NB4 (cell line): ENCODE measurements at regions not wholly inside any gene's neighbourhood (a gene's known extent, or its start where the extent isn't known, plus 50 kb on each side); places are given as distances from the start of the nearest gene placed in this dataset.

ENCODE experiments used
- DNase-seq: peaks from one replicate; pipeline ENCODE4 v3.0.0; 2010; ENCODE audit warnings: low read depth
- H3K4me3 ChIP-seq: one replicate; pipeline ENCODE4 v1.5.1; 2011; ENCODE audit warnings: mild to moderate bottlenecking, low read depth, low read length, moderate library complexity
- MYC ChIP-seq: IDR thresholded peaks from 2 replicates; pipeline ENCODE4 v1.6.1; 2011; ENCODE audit warnings: low read depth, low read length
- POLR2A ChIP-seq: IDR thresholded peaks from 2 replicates; pipeline ENCODE4 v1.6.1; 2011; ENCODE audit warnings: mild to moderate bottlenecking; ENCODE audit not compliant: insufficient read length; ENCODE audit errors: extremely low read depth
- TF ChIP-seq, protein P1 (sequence below): IDR thresholded peaks from 2 replicates; pipeline ENCODE4 v1.6.1; 2011; ENCODE audit warnings: low read depth, low read length
- TF ChIP-seq, protein P2 (sequence below): IDR thresholded peaks from one replicate; pipeline ENCODE4 v1.5.1; 2012; ENCODE audit warnings: low read depth, low read length

GRCh38 chrX:94511564-94511963 is 837.6 kb downstream of the FAM133A start:
- no peak overlapping the region for H3K4me3 ChIP-seq
- no peak for DNase-seq
- TF ChIP-seq, protein P1, sequence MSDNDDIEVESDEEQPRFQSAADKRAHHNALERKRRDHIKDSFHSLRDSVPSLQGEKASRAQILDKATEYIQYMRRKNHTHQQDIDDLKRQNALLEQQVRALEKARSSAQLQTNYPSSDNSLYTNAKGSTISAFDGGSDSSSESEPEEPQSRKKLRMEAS, result no peak
- TF ChIP-seq POLR2A (no peak), MYC (no peak)
- TF ChIP-seq, protein P2, sequence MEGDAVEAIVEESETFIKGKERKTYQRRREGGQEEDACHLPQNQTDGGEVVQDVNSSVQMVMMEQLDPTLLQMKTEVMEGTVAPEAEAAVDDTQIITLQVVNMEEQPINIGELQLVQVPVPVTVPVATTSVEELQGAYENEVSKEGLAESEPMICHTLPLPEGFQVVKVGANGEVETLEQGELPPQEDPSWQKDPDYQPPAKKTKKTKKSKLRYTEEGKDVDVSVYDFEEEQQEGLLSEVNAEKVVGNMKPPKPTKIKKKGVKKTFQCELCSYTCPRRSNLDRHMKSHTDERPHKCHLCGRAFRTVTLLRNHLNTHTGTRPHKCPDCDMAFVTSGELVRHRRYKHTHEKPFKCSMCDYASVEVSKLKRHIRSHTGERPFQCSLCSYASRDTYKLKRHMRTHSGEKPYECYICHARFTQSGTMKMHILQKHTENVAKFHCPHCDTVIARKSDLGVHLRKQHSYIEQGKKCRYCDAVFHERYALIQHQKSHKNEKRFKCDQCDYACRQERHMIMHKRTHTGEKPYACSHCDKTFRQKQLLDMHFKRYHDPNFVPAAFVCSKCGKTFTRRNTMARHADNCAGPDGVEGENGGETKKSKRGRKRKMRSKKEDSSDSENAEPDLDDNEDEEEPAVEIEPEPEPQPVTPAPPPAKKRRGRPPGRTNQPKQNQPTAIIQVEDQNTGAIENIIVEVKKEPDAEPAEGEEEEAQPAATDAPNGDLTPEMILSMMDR, result no peak

DNA sequence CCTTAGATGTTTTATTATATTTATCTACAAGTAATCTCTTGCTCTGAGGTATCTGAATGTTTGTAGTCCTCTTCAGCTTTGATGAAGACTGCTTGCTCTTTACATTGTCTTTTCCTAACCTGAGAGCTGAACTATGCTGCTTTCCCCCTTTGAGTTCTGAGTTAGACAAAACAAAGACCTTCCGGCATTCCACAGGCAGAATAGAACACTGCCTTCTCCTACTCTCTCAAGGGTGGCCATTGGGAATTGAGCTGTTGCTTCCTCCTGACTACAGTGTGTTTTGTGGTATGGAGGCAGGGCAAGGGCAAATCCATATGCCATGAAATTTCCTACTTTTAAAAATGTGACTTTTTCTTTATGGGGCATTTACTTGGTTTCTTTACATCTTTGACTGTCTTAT is 841.0 kb downstream of the FAM133A start:
- TF ChIP-seq MYC (no peak), POLR2A (no peak)
- TF ChIP-seq, protein P2, result no peak
- TF ChIP-seq, protein P1, result no peak
- no peak overlapping the region for H3K4me3 ChIP-seq
- DNase-seq, result no peak

DNA sequence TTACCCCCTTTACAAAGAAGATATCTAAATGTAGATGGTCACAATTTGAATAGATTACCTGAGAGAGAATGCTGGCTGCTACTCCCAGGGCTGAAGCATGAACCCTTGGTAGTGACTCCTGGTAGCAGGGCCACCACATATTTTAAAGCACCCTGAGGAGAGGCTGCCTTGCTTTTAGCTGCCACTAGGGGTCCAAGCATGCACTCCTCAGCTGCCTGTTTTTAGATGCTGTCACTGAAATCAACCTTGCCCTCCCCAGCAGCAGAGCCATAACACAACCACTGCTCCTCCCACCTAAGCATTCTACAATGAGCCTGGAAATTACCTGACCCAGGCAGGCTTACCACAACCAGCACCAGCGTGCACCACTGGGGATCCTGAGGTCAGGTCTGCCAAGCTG is 850.9 kb downstream of the FAM133A start:
- TF ChIP-seq, protein P2, result peak; percentile 49
- TF ChIP-seq, protein P1, result no peak
- TF ChIP-seq MYC, result no peak
- TF ChIP-seq POLR2A, result no peak
- DNase-seq, result peak; percentile 7
- no peak overlapping the region for H3K4me3 ChIP-seq

- TF ChIP-seq POLR2A (no peak), MYC (no peak)
- TF ChIP-seq, protein P2, result no peak
- TF ChIP-seq, protein P1, result no peak
- H3K4me3 ChIP-seq, result no peak overlapping the region
- no peak for DNase-seq
Measured at GRCh38 chrX:94545722-94546121, 871.7 kb downstream of the FAM133A start.

GRCh38 chrX:94551831-94552230 is 877.8 kb downstream of the FAM133A start:
- no peak for TF ChIP-seq POLR2A
- TF ChIP-seq, protein P1, result no peak
- TF ChIP-seq, protein P2, result no peak
- no peak for TF ChIP-seq MYC
- no peak overlapping the region for H3K4me3 ChIP-seq
- DNase-seq, result no peak
